ENCODE measurements at regions not wholly inside any gene's neighbourhood (a gene's known extent, or its start where the extent isn't known, plus 50 kb on each side); places are given as distances from the start of the nearest gene placed in this dataset.
"Not testable (repeated sequence)": the region's sequence is repeated elsewhere in the genome, so short reads cannot be mapped to it uniquely, and the experiment has no call there.

GRCh38 chr17:79557276-79558090 is 53.4 kb downstream of the RBFOX3 start:
- H3K9me3 ChIP-seq, result peaks cover 0 to 16% (median 11%) of the 10 kb centered on the region in 8 donors
- H3K27me3 ChIP-seq (replicated peaks in 1 of 7), result peaks cover 0 to 75% (median 23%) of the 10 kb centered on the region in 7 donors
- no peaks in the 10 kb centered on the region for H3K36me3 ChIP-seq
- no peak for TF ChIP-seq POLR2AphosphoS5 (IDR thresholded peaks at IDR 0.05)
- no peak for TF ChIP-seq POLR2A (IDR thresholded peaks at IDR 0.05)
- no peak for TF ChIP-seq CTCF (IDR thresholded peaks at IDR 0.05 in 8 of 11, conservative IDR thresholded peaks at IDR 0.05 in 3 of 11)
- DNase-seq, result no peak
- 61 to 76% (median 69%) methylated on average over 22 of the region's 22 CpGs for WGBS, 5 donors
- no peak overlapping the region for H3K4me3 ChIP-seq
- H3K4me1 ChIP-seq, result no peaks in the 10 kb centered on the region
- intact Hi-C loops (cut with DNase I; ENCODE audit: low total_unique reads), result no loop called here
- H3K27ac ChIP-seq, result no peak overlapping the region

GRCh38 chr17:79556271-79556670 is 54.6 kb downstream of the RBFOX3 start:
- Histone ChIP-seq H3K9me3 (peaks cover 0 to 25% (median 16%) of the 10 kb centered on the region in 8 donors), H3K4me3 (peak overlapping the region in 1 of 8 donors; percentile 3), H3K27ac (peak overlapping the region in 2 of 8 donors; percentile 10 to 38), H3K27me3 (replicated peaks in 1 of 7) (peaks cover 0 to 63% (median 23%) of the 10 kb centered on the region in 7 donors), H3K4me1 (no peaks in the 10 kb centered on the region), H3K36me3 (no peaks in the 10 kb centered on the region)
- TF ChIP-seq POLR2A (IDR thresholded peaks at IDR 0.05) (no peak), POLR2AphosphoS5 (IDR thresholded peaks at IDR 0.05) (no peak), CTCF (IDR thresholded peaks at IDR 0.05 in 8 of 11, conservative IDR thresholded peaks at IDR 0.05 in 3 of 11) (no peak)
- intact Hi-C loops (cut with DNase I; ENCODE audit: low total_unique reads), result no loop called here
- DNase-seq, result no peak
- 26 to 40% (median 31%) methylated on average over 9 of the region's 9 CpGs for WGBS, 5 donors

- TF ChIP-seq POLR2A (IDR thresholded peaks at IDR 0.05), result no peak
- TF ChIP-seq POLR2AphosphoS5 (IDR thresholded peaks at IDR 0.05), result no peak
- no peak for TF ChIP-seq CTCF (IDR thresholded peaks at IDR 0.05 in 8 of 11, conservative IDR thresholded peaks at IDR 0.05 in 3 of 11)
- H3K36me3 ChIP-seq, result no peaks in the 10 kb centered on the region
- 76 to 88% (median 84%) methylated on average over 5 of the region's 5 CpGs for WGBS, 5 donors
- no peak overlapping the region for H3K27ac ChIP-seq
- intact Hi-C loops (cut with DNase I; ENCODE audit: low total_unique reads), result no loop called here
- H3K4me3 ChIP-seq, result no peak overlapping the region
- DNase-seq, result no peak
- H3K27me3 ChIP-seq (replicated peaks in 1 of 7), result peaks cover 0 to 55% (median 23%) of the 10 kb centered on the region in 7 donors
- H3K9me3 ChIP-seq, result peaks cover 0 to 25% (median 16%) of the 10 kb centered on the region in 8 donors
- no peaks in the 10 kb centered on the region for H3K4me1 ChIP-seq
These were observed 55.3 kb downstream of the RBFOX3 start for GRCh38 chr17:79555543-79555942.

GRCh38 chr17:79554346-79554745 is 56.5 kb downstream of the RBFOX3 start:
- DNase-seq, result peak; percentile 10
- peaks cover 0 to 25% (median 16%) of the 10 kb centered on the region in 8 donors for H3K9me3 ChIP-seq
- H3K4me3 ChIP-seq; H3K27ac ChIP-seq; H3K36me3 ChIP-seq; intact Hi-C loops (cut with DNase I; ENCODE audit: low total_unique reads); H3K4me1 ChIP-seq: not testable (repeated sequence)
- WGBS, 5 donors, result 76 to 93% (median 80%) methylated on average over 5 of the region's 5 CpGs
- peaks cover 0 to 43% (median 23%) of the 10 kb centered on the region in 7 donors for H3K27me3 ChIP-seq (replicated peaks in 1 of 7)
